NT2/D1 (cell line): ENCODE measurements at regions not wholly inside any gene's neighbourhood (a gene's known extent, or its start where the extent isn't known, plus 50 kb on each side); places are given as distances from the start of the nearest gene placed in this dataset.

Experiments
- YY1 ChIP-seq: IDR thresholded peaks from 2 replicates; pipeline ENCODE4 v1.6.1; 2011; ENCODE audit not compliant: insufficient read length, insufficient read depth
- ZNF274 ChIP-seq: IDR thresholded peaks from 2 replicates; pipeline ENCODE4 v1.6.1; 2011; ENCODE audit warnings: mild to moderate bottlenecking, low read depth, low read length

- TF ChIP-seq YY1 (no peak), ZNF274 (no peak)
These were observed 90.5 kb upstream of the FOXN3 start for GRCh38 chr14:89507521-89507920.
